ENCODE measurements at regions not wholly inside any gene's neighbourhood (a gene's known extent, or its start where the extent isn't known, plus 50 kb on each side); places are given as distances from the start of the nearest gene placed in this dataset.

- no peak for ATAC-seq (ENCODE audit: low FRiP score)
These were observed 986.5 kb downstream of the TBC1D22A start for GRCh38 chr22:47748957-47749356.

GRCh38 chr22:47748271-47748670 lies 985.8 kb downstream of the TBC1D22A start:
- ATAC-seq (ENCODE audit: low FRiP score) = no peak
- TF ChIP-seq CTCF (IDR thresholded peaks at IDR 0.05) = no peak
- DNase-seq (ENCODE audit: low spot score) = no peak

More at GRCh38 chr22:47748957-47749356, 986.5 kb downstream of the TBC1D22A start:
- TF ChIP-seq CTCF (IDR thresholded peaks at IDR 0.05) = no peak
- no peak for DNase-seq (ENCODE audit: low spot score)

GRCh38 chr22:47740109-47740805 lies 977.8 kb downstream of the TBC1D22A start:
- ATAC-seq (ENCODE audit: low FRiP score) (no peak), DNase-seq (ENCODE audit: low spot score) (no peak)
- no peak for TF ChIP-seq CTCF (IDR thresholded peaks at IDR 0.05)

GRCh38 chr22:47739291-47740015 lies 977.0 kb downstream of the TBC1D22A start:
- TF ChIP-seq CTCF (IDR thresholded peaks at IDR 0.05) = no peak
- ATAC-seq (ENCODE audit: low FRiP score) (no peak), DNase-seq (ENCODE audit: low spot score) (no peak)

- no peak for ATAC-seq (ENCODE audit: low FRiP score)
These were observed 976.1 kb downstream of the TBC1D22A start for GRCh38 chr22:47738472-47739013.

More at GRCh38 chr22:47738472-47739013, 976.1 kb downstream of the TBC1D22A start:
- no peak for TF ChIP-seq CTCF (IDR thresholded peaks at IDR 0.05)
- no peak for DNase-seq (ENCODE audit: low spot score)

Data from omental fat pad (tissue), 3 donors.